ENCODE measurements at regions not wholly inside any gene's neighbourhood (a gene's known extent, or its start where the extent isn't known, plus 50 kb on each side); places are given as distances from the start of the nearest gene placed in this dataset.

DNA sequence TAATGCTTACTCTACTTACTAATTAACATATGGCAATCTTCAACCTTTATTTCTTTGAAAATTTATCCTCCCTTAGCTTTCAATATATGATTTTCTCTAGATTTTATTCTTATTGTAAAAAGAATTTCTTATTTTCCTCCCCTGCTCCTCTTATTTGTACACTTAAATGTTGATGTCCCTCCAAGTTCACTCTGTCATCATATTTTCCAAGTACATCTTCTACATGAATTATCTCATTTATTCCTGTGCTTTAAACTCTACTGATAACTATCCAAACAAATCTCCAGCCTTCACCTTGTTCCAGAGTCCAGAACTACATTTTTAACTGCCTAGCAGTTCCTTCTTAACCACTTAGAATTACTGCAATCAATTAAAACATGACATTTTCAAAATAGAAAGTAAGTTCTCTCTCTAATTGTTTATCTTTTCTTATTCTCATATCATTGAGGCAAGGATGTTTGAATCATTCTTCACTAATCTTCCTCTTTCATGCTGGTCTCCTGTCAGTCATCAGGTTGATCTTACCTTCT, 261.6 kb upstream of the FAR2 start:
- no peak overlapping the region for H2AFZ ChIP-seq (ENCODE audit: low read depth, low read length)
- H3F3A ChIP-seq (ENCODE audit: insufficient read depth, low read length, poor library complexity, severe bottlenecking), result no peaks in the 10 kb centered on the region
- no peak for TF ChIP-seq EP300 (conservative IDR thresholded peaks at IDR 0.05; ENCODE audit: poor library complexity, severe bottlenecking)
- no peak for TF ChIP-seq SMC3 (conservative IDR thresholded peaks at IDR 0.05; ENCODE audit: poor library complexity)
- TF ChIP-seq EZH2 (IDR thresholded peaks at IDR 0.05; ENCODE audit: borderline replicate concordance, insufficient read depth, low read length, poor library complexity, severe bottlenecking), result no peak
- TF ChIP-seq RAD21 (conservative IDR thresholded peaks at IDR 0.05), result no peak
- no peak for TF ChIP-seq TAF1 (IDR thresholded peaks at IDR 0.05; ENCODE audit: low read depth)
- no peak for TF ChIP-seq POLR2AphosphoS5 (IDR thresholded peaks at IDR 0.05)
- TF ChIP-seq REST (IDR thresholded peaks at IDR 0.05; ENCODE audit: borderline replicate concordance), result no peak
- TF ChIP-seq CTCF (IDR thresholded peaks at IDR 0.05; ENCODE audit: poor library complexity, severe bottlenecking), result no peak
- TF ChIP-seq MXI1 (conservative IDR thresholded peaks at IDR 0.05; ENCODE audit: poor library complexity, severe bottlenecking), result no peak
- no peak overlapping the region for H3K4me2 ChIP-seq (ENCODE audit: low read length)
- no peaks in the 10 kb centered on the region for H3K27me3 ChIP-seq (ENCODE audit: insufficient read depth, low read depth, low read length)
- H3K36me3 ChIP-seq (ENCODE audit: insufficient read depth, low read length), result no peaks in the 10 kb centered on the region
- H4K20me1 ChIP-seq (ENCODE audit: insufficient read depth), result no peaks in the 10 kb centered on the region
- H3K79me2 ChIP-seq (replicated peaks; ENCODE audit: insufficient read depth, low read length), result no peaks in the 10 kb centered on the region
- H3K9ac ChIP-seq (ENCODE audit: low read length), result no peak overlapping the region
- H3K4me3 ChIP-seq (ENCODE audit: low read length), result no peak overlapping the region
- H3K27ac ChIP-seq (ENCODE audit: low read length), result no peak overlapping the region
- H3K9me3 ChIP-seq (ENCODE audit: low read length), result no peaks in the 10 kb centered on the region
- H3K9me2 ChIP-seq (ENCODE audit: insufficient read depth, low read length), result no peaks in the 10 kb centered on the region

- Histone ChIP-seq H3K27me3 (ENCODE audit: insufficient read depth, low read depth, low read length) (no peaks in the 10 kb centered on the region), H3K27ac (ENCODE audit: low read length) (no peak overlapping the region), H2AFZ (ENCODE audit: low read depth, low read length) (no peak overlapping the region), H3K36me3 (ENCODE audit: insufficient read depth, low read length) (no peaks in the 10 kb centered on the region), H3K79me2 (replicated peaks; ENCODE audit: insufficient read depth, low read length) (no peaks in the 10 kb centered on the region), H3K4me3 (ENCODE audit: low read length) (no peak overlapping the region), H3K9me3 (ENCODE audit: low read length) (no peaks in the 10 kb centered on the region), H4K20me1 (ENCODE audit: insufficient read depth) (no peaks in the 10 kb centered on the region), H3K9ac (ENCODE audit: low read length) (no peak overlapping the region), H3K9me2 (ENCODE audit: insufficient read depth, low read length) (no peaks in the 10 kb centered on the region), H3K4me2 (ENCODE audit: low read length) (no peak overlapping the region), H3F3A (ENCODE audit: insufficient read depth, low read length, poor library complexity, severe bottlenecking) (no peaks in the 10 kb centered on the region)
- TF ChIP-seq SMC3 (conservative IDR thresholded peaks at IDR 0.05; ENCODE audit: poor library complexity), result no peak
- TF ChIP-seq EP300 (conservative IDR thresholded peaks at IDR 0.05; ENCODE audit: poor library complexity, severe bottlenecking), result no peak
- TF ChIP-seq MXI1 (conservative IDR thresholded peaks at IDR 0.05; ENCODE audit: poor library complexity, severe bottlenecking), result no peak
- TF ChIP-seq POLR2AphosphoS5 (IDR thresholded peaks at IDR 0.05), result no peak
- no peak for TF ChIP-seq CTCF (IDR thresholded peaks at IDR 0.05; ENCODE audit: poor library complexity, severe bottlenecking)
- TF ChIP-seq EZH2 (IDR thresholded peaks at IDR 0.05; ENCODE audit: borderline replicate concordance, insufficient read depth, low read length, poor library complexity, severe bottlenecking), result no peak
- no peak for TF ChIP-seq REST (IDR thresholded peaks at IDR 0.05; ENCODE audit: borderline replicate concordance)
- no peak for TF ChIP-seq TAF1 (IDR thresholded peaks at IDR 0.05; ENCODE audit: low read depth)
- TF ChIP-seq RAD21 (conservative IDR thresholded peaks at IDR 0.05), result no peak
Measured at GRCh38 chr12:28890664-28891063, 258.4 kb upstream of the FAR2 start.
